ENCODE measurements at regions not wholly inside any gene's neighbourhood (a gene's known extent, or its start where the extent isn't known, plus 50 kb on each side); places are given as distances from the start of the nearest gene placed in this dataset.

- H3K23ac ChIP-seq (ENCODE audit: low read length) = no peak overlapping the region
- H4K12ac ChIP-seq (ENCODE audit: low read depth, low read length) = no peak overlapping the region
- H2AK5ac ChIP-seq (ENCODE audit: low read length) = no peak overlapping the region
- no peak for DNase-seq
- no peak overlapping the region for H3K4me2 ChIP-seq (ENCODE audit: low read length)
- H4K91ac ChIP-seq (ENCODE audit: low read depth, low read length) = no peak overlapping the region
- H3K9me3 ChIP-seq (ENCODE audit: insufficient read depth, low read depth, low read length) = no peaks in the 10 kb centered on the region
- no peak overlapping the region for H2AFZ ChIP-seq (ENCODE audit: insufficient read depth, low read length, poor library complexity)
- no peak overlapping the region for H4K8ac ChIP-seq (ENCODE audit: low read depth, low read length)
- H3K18ac ChIP-seq (ENCODE audit: low read length) = no peak overlapping the region
- no peak overlapping the region for H3K9ac ChIP-seq (ENCODE audit: low read length)
- no peaks in the 10 kb centered on the region for H3K36me3 ChIP-seq (ENCODE audit: control insufficient read depth in 1 of 2, insufficient read depth in 2 of 2, low read length in 2 of 2)
- H3K4me1 ChIP-seq (ENCODE audit: control insufficient read depth in 1 of 2, insufficient read depth in 2 of 2, low read length in 2 of 2) = no peaks in the 10 kb centered on the region
- no peak overlapping the region for H2BK12ac ChIP-seq (ENCODE audit: low read length)
- no peak overlapping the region for H3K27ac ChIP-seq (ENCODE audit: low read depth, low read length)
- H3K79me1 ChIP-seq (ENCODE audit: low read length) = no peaks in the 10 kb centered on the region
- no peak overlapping the region for H2BK120ac ChIP-seq (ENCODE audit: insufficient read depth, low read length, poor library complexity)
- no peaks in the 10 kb centered on the region for H3K27me3 ChIP-seq (ENCODE audit: insufficient read depth, low read length)
- WGBS (ENCODE audit: extremely low coverage, insufficient coverage, insufficient read length) = no CpG with 5 or more reads among the region's 2 CpGs
- no peaks in the 10 kb centered on the region for H3K79me2 ChIP-seq (ENCODE audit: control insufficient read depth, insufficient read depth, low read length, poor library complexity)
- H2BK5ac ChIP-seq (ENCODE audit: low read depth, low read length, poor library complexity) = no peak overlapping the region
- no peak overlapping the region for H3K4ac ChIP-seq (ENCODE audit: low read depth, low read length)
- no peak overlapping the region for H3K14ac ChIP-seq (ENCODE audit: low read length)
- no peak overlapping the region for H3K4me3 ChIP-seq (ENCODE audit: low read depth, low read length)
These were observed 660.7 kb downstream of the DSC3 start for GRCh38 chr18:30381826-30382225.

GRCh38 chr18:30378097-30378496 is 664.4 kb downstream of the DSC3 start:
- Histone ChIP-seq H3K4ac (ENCODE audit: low read depth, low read length) (no peak overlapping the region), H4K12ac (ENCODE audit: low read depth, low read length) (no peak overlapping the region), H3K14ac (ENCODE audit: low read length) (no peak overlapping the region), H3K9ac (ENCODE audit: low read length) (no peak overlapping the region), H4K8ac (ENCODE audit: low read depth, low read length) (no peak overlapping the region), H3K9me3 (ENCODE audit: insufficient read depth, low read depth, low read length) (no peaks in the 10 kb centered on the region), H4K91ac (ENCODE audit: low read depth, low read length) (no peak overlapping the region), H3K36me3 (ENCODE audit: control insufficient read depth in 1 of 2, insufficient read depth in 2 of 2, low read length in 2 of 2) (no peaks in the 10 kb centered on the region), H3K4me1 (ENCODE audit: control insufficient read depth in 1 of 2, insufficient read depth in 2 of 2, low read length in 2 of 2) (no peaks in the 10 kb centered on the region), H3K4me2 (ENCODE audit: low read length) (no peak overlapping the region), H2BK5ac (ENCODE audit: low read depth, low read length, poor library complexity) (no peak overlapping the region), H3K4me3 (ENCODE audit: low read depth, low read length) (no peak overlapping the region), H3K27ac (ENCODE audit: low read depth, low read length) (no peak overlapping the region), H2AK5ac (ENCODE audit: low read length) (no peak overlapping the region), H3K79me1 (ENCODE audit: low read length) (no peaks in the 10 kb centered on the region), H2BK12ac (ENCODE audit: low read length) (no peak overlapping the region), H3K79me2 (ENCODE audit: control insufficient read depth, insufficient read depth, low read length, poor library complexity) (no peaks in the 10 kb centered on the region), H2AFZ (ENCODE audit: insufficient read depth, low read length, poor library complexity) (no peak overlapping the region), H3K23ac (ENCODE audit: low read length) (no peak overlapping the region), H3K27me3 (ENCODE audit: insufficient read depth, low read length) (no peaks in the 10 kb centered on the region), H3K18ac (ENCODE audit: low read length) (no peak overlapping the region), H2BK120ac (ENCODE audit: insufficient read depth, low read length, poor library complexity) (no peak overlapping the region)
- no CpG with 5 or more reads among the region's 1 CpG for WGBS (ENCODE audit: extremely low coverage, insufficient coverage, insufficient read length)
- no peak for DNase-seq

- no peaks in the 10 kb centered on the region for H3K79me1 ChIP-seq (ENCODE audit: low read length)
- peak in 1 of 2 donors; percentile 27 for DNase-seq
- no peak overlapping the region for H2BK120ac ChIP-seq (ENCODE audit: insufficient read depth, low read length, poor library complexity)
- no peak overlapping the region for H3K27ac ChIP-seq (ENCODE audit: low read depth, low read length)
- no peak overlapping the region for H3K9ac ChIP-seq (ENCODE audit: low read length)
- no peak overlapping the region for H4K12ac ChIP-seq (ENCODE audit: low read depth, low read length)
- H3K27me3 ChIP-seq (ENCODE audit: insufficient read depth, low read length) = no peaks in the 10 kb centered on the region
- H3K4me1 ChIP-seq (ENCODE audit: control insufficient read depth in 1 of 2, insufficient read depth in 2 of 2, low read length in 2 of 2) = no peaks in the 10 kb centered on the region
- H4K91ac ChIP-seq (ENCODE audit: low read depth, low read length) = no peak overlapping the region
- no peak overlapping the region for H2AFZ ChIP-seq (ENCODE audit: insufficient read depth, low read length, poor library complexity)
- H2BK5ac ChIP-seq (ENCODE audit: low read depth, low read length, poor library complexity) = no peak overlapping the region
- no peaks in the 10 kb centered on the region for H3K36me3 ChIP-seq (ENCODE audit: control insufficient read depth in 1 of 2, insufficient read depth in 2 of 2, low read length in 2 of 2)
- no CpG with 5 or more reads among the region's 4 CpGs for WGBS (ENCODE audit: extremely low coverage, insufficient coverage, insufficient read length)
- no peak overlapping the region for H3K4me3 ChIP-seq (ENCODE audit: low read depth, low read length)
- no peak overlapping the region for H3K23ac ChIP-seq (ENCODE audit: low read length)
- no peaks in the 10 kb centered on the region for H3K9me3 ChIP-seq (ENCODE audit: insufficient read depth, low read depth, low read length)
- no peak overlapping the region for H2BK12ac ChIP-seq (ENCODE audit: low read length)
- H3K79me2 ChIP-seq (ENCODE audit: control insufficient read depth, insufficient read depth, low read length, poor library complexity) = no peaks in the 10 kb centered on the region
- H3K4me2 ChIP-seq (ENCODE audit: low read length) = no peak overlapping the region
- H2AK5ac ChIP-seq (ENCODE audit: low read length) = no peak overlapping the region
- H3K18ac ChIP-seq (ENCODE audit: low read length) = no peak overlapping the region
- H3K4ac ChIP-seq (ENCODE audit: low read depth, low read length) = no peak overlapping the region
- H3K14ac ChIP-seq (ENCODE audit: low read length) = no peak overlapping the region
- H4K8ac ChIP-seq (ENCODE audit: low read depth, low read length) = no peak overlapping the region
These were observed 666.0 kb downstream of the DSC3 start for GRCh38 chr18:30376515-30376914.

GRCh38 chr18:30361864-30362540 is 680.5 kb downstream of the DSC3 start:
- WGBS (ENCODE audit: extremely low coverage, insufficient coverage, insufficient read length) = no CpG with 5 or more reads among the region's 11 CpGs
- H2BK12ac ChIP-seq (ENCODE audit: low read length) = no peak overlapping the region

More at GRCh38 chr18:30361864-30362540, 680.5 kb downstream of the DSC3 start:
- H2BK120ac ChIP-seq (ENCODE audit: insufficient read depth, low read length, poor library complexity) = no peak overlapping the region
- H3K9me3 ChIP-seq (ENCODE audit: insufficient read depth, low read depth, low read length) = no peaks in the 10 kb centered on the region
- no peak for DNase-seq
- H4K8ac ChIP-seq (ENCODE audit: low read depth, low read length) = no peak overlapping the region
- no peak overlapping the region for H4K12ac ChIP-seq (ENCODE audit: low read depth, low read length)
- H2BK5ac ChIP-seq (ENCODE audit: low read depth, low read length, poor library complexity) = no peak overlapping the region
- H4K91ac ChIP-seq (ENCODE audit: low read depth, low read length) = no peak overlapping the region
- H3K18ac ChIP-seq (ENCODE audit: low read length) = no peak overlapping the region
- no peaks in the 10 kb centered on the region for H3K36me3 ChIP-seq (ENCODE audit: control insufficient read depth in 1 of 2, insufficient read depth in 2 of 2, low read length in 2 of 2)
- H2AK5ac ChIP-seq (ENCODE audit: low read length) = no peak overlapping the region
- H3K79me1 ChIP-seq (ENCODE audit: low read length) = no peaks in the 10 kb centered on the region
- H3K9ac ChIP-seq (ENCODE audit: low read length) = no peak overlapping the region
- no peaks in the 10 kb centered on the region for H3K27me3 ChIP-seq (ENCODE audit: insufficient read depth, low read length)
- no peak overlapping the region for H3K23ac ChIP-seq (ENCODE audit: low read length)
- no peak overlapping the region for H3K4me2 ChIP-seq (ENCODE audit: low read length)
- no peaks in the 10 kb centered on the region for H3K79me2 ChIP-seq (ENCODE audit: control insufficient read depth, insufficient read depth, low read length, poor library complexity)
- H3K14ac ChIP-seq (ENCODE audit: low read length) = no peak overlapping the region
- no peak overlapping the region for H3K4ac ChIP-seq (ENCODE audit: low read depth, low read length)
- H3K4me1 ChIP-seq (ENCODE audit: control insufficient read depth in 1 of 2, insufficient read depth in 2 of 2, low read length in 2 of 2) = no peaks in the 10 kb centered on the region
- no peak overlapping the region for H3K4me3 ChIP-seq (ENCODE audit: low read depth, low read length)
- no peak overlapping the region for H2AFZ ChIP-seq (ENCODE audit: insufficient read depth, low read length, poor library complexity)
- no peak overlapping the region for H3K27ac ChIP-seq (ENCODE audit: low read depth, low read length)
